NB4 (cell line): ENCODE measurements at regions not wholly inside any gene's neighbourhood (a gene's known extent, or its start where the extent isn't known, plus 50 kb on each side); places are given as distances from the start of the nearest gene placed in this dataset.

Experiments
- DNase-seq: peaks from one replicate; pipeline ENCODE4 v3.0.0; 2010; ENCODE audit warnings: low read depth
- H3K4me3 ChIP-seq: one replicate; pipeline ENCODE4 v1.5.1; 2011; ENCODE audit warnings: mild to moderate bottlenecking, low read depth, low read length, moderate library complexity
- CTCF ChIP-seq: IDR thresholded peaks from one replicate; pipeline ENCODE4 v1.5.1; 2012; ENCODE audit warnings: low read depth, low read length
- MYC ChIP-seq: IDR thresholded peaks from 2 replicates; pipeline ENCODE4 v1.6.1; 2011; ENCODE audit warnings: low read depth, low read length
- POLR2A ChIP-seq: IDR thresholded peaks from 2 replicates; pipeline ENCODE4 v1.6.1; 2011; ENCODE audit warnings: mild to moderate bottlenecking; ENCODE audit not compliant: insufficient read length; ENCODE audit errors: extremely low read depth
- TF ChIP-seq, protein P1 (sequence below): IDR thresholded peaks from 2 replicates; pipeline ENCODE4 v1.6.1; 2011; ENCODE audit warnings: low read depth, low read length

DNA sequence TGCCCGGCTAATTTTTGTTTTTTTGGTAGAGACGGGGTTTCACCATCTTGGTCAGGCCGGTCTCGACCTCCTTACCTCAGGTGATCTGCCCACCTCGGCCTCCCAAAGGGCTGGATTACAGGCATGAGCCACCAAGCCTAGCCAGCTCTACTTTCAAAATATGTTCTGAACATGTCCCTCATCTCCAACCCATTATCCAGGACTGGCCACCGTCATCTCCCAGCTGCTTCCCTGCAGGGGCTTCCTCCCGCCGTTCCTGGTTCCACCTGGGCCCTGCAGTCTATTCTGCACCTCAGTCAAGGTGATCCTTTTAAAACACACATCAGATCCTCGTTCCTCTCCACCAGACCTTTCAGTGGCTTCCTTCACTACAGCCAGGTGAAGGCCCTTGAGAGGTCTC, 80.9 kb upstream of the NKX1-1 start:
- no peak overlapping the region for H3K4me3 ChIP-seq
- TF ChIP-seq, protein P1, sequence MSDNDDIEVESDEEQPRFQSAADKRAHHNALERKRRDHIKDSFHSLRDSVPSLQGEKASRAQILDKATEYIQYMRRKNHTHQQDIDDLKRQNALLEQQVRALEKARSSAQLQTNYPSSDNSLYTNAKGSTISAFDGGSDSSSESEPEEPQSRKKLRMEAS: no peak
- TF ChIP-seq CTCF: no peak
- TF ChIP-seq POLR2A: no peak
- TF ChIP-seq MYC: no peak

DNA sequence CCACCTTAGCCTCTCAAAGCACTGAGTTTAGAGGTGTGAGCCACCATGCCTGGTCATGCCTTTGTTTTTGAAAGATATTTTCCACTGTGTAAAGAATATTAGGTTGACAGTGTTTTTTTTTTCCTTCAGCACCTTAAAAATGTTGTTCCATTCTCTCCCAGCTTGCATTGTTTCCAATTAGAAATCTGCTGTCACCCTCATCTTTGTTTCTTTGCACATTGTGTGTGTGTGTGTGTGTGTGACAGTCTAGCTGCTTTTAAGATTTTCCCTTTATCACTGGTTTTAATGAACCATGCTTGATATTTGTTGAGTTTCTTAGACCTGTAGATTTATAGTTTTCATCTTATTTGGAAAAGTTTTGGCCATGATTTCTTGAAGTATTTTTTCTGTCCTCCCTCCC, 79.0 kb upstream of the NKX1-1 start:
- TF ChIP-seq POLR2A (no peak), MYC (no peak), CTCF (no peak)
- TF ChIP-seq, protein P1: no peak
- no peak overlapping the region for H3K4me3 ChIP-seq
- no peak for DNase-seq

More for the DNA sequence above, 80.9 kb upstream of the NKX1-1 start:
- no peak for DNase-seq

- no peak for DNase-seq
- no peak for TF ChIP-seq MYC
- no peak for TF ChIP-seq CTCF
- TF ChIP-seq, protein P1: no peak
- TF ChIP-seq POLR2A: no peak
- H3K4me3 ChIP-seq: no peak overlapping the region
Measured at GRCh38 chr4:1480720-1481119, 74.5 kb upstream of the NKX1-1 start.

GRCh38 chr4:1479454-1479853, 73.2 kb upstream of the NKX1-1 start:
- H3K4me3 ChIP-seq: no peak overlapping the region
- no peak for DNase-seq
- TF ChIP-seq MYC (no peak), POLR2A (no peak), CTCF (no peak)
- TF ChIP-seq, protein P1: no peak

- no peak for TF ChIP-seq MYC
- no peak for TF ChIP-seq CTCF
- no peak for TF ChIP-seq POLR2A
- TF ChIP-seq, protein P1: no peak
- no peak for DNase-seq
- H3K4me3 ChIP-seq: no peak overlapping the region
Measured at GRCh38 chr4:1478766-1479355, 72.6 kb upstream of the NKX1-1 start.
